ENCODE measurements at regions not wholly inside any gene's neighbourhood (a gene's known extent, or its start where the extent isn't known, plus 50 kb on each side); places are given as distances from the start of the nearest gene placed in this dataset.

GRCh38 chr4:54493862-54494261 lies 163.9 kb upstream of the KIT start:
- no peak for DNase-seq (ENCODE audit: low spot score)

- no peak for DNase-seq (ENCODE audit: low spot score)
These were observed 162.7 kb upstream of the KIT start for GRCh38 chr4:54495091-54495490.

- no peak for DNase-seq (ENCODE audit: low spot score)
These were observed 162.1 kb upstream of the KIT start for GRCh38 chr4:54495641-54496040.

- no peak for DNase-seq (ENCODE audit: low spot score)
These were observed 161.3 kb upstream of the KIT start for GRCh38 chr4:54496412-54496811.

GRCh38 chr4:54497947-54498346 lies 159.8 kb upstream of the KIT start:
- no peak for DNase-seq (ENCODE audit: low spot score)

- no peak for DNase-seq (ENCODE audit: low spot score)
These were observed 159.1 kb upstream of the KIT start for GRCh38 chr4:54498661-54499111.

GRCh38 chr4:54499308-54500074 lies 158.3 kb upstream of the KIT start:
- DNase-seq (ENCODE audit: low spot score) = no peak

- no peak for DNase-seq (ENCODE audit: low spot score)
These were observed 152.4 kb upstream of the KIT start for GRCh38 chr4:54505362-54505761.

GRCh38 chr4:54505996-54506395 lies 151.8 kb upstream of the KIT start:
- no peak for DNase-seq (ENCODE audit: low spot score)

- no peak for DNase-seq (ENCODE audit: low spot score)
These were observed 148.7 kb upstream of the KIT start for GRCh38 chr4:54509057-54509456.

- no peak for DNase-seq (ENCODE audit: low spot score)
These were observed 144.6 kb upstream of the KIT start for GRCh38 chr4:54513204-54513603.

GRCh38 chr4:54513741-54514140 lies 144.0 kb upstream of the KIT start:
- DNase-seq (ENCODE audit: low spot score) = no peak

GRCh38 chr4:54516556-54517215 lies 141.1 kb upstream of the KIT start:
- DNase-seq (ENCODE audit: low spot score) = no peak

GRCh38 chr4:54517781-54518444 lies 139.8 kb upstream of the KIT start:
- no peak for DNase-seq (ENCODE audit: low spot score)

GRCh38 chr4:54525602-54526001 lies 132.2 kb upstream of the KIT start:
- no peak for DNase-seq (ENCODE audit: low spot score)

GRCh38 chr4:54526560-54526959 lies 131.2 kb upstream of the KIT start:
- no peak for DNase-seq (ENCODE audit: low spot score)

GRCh38 chr4:54527532-54527931 lies 130.2 kb upstream of the KIT start:
- no peak for DNase-seq (ENCODE audit: low spot score)

- peak; percentile 43 for DNase-seq (ENCODE audit: low spot score)
These were observed 118.2 kb upstream of the KIT start for GRCh38 chr4:54539500-54540029.

GRCh38 chr4:54540931-54541330 lies 116.8 kb upstream of the KIT start:
- no peak for DNase-seq (ENCODE audit: low spot score)

- DNase-seq (ENCODE audit: low spot score) = no peak
These were observed 116.2 kb upstream of the KIT start for GRCh38 chr4:54541426-54542118.

- DNase-seq (ENCODE audit: low spot score) = no peak
These were observed 115.7 kb upstream of the KIT start for GRCh38 chr4:54542119-54542438.

- DNase-seq (ENCODE audit: low spot score) = no peak
These were observed 115.2 kb upstream of the KIT start for GRCh38 chr4:54542540-54543041.
